Colonic mucosa (tissue), 4 donors: ENCODE measurements at regions not wholly inside any gene's neighbourhood (a gene's known extent, or its start where the extent isn't known, plus 50 kb on each side); places are given as distances from the start of the nearest gene placed in this dataset.

Experiments used
- DNase-seq: peaks from one replicate; pipeline ENCODE4 v3.0.0-alpha.2; 2020
- H3K27ac ChIP-seq: fragments of 200-600 bp; one replicate; pipeline ENCODE4 v1.8.0; 2021
- H3K27me3 ChIP-seq: fragments of 200-600 bp; one replicate; pipeline ENCODE4 v1.8.0; 2021
- H3K36me3 ChIP-seq: fragments of 200-600 bp; one replicate; pipeline ENCODE4 v1.8.0; 2021
- H3K4me1 ChIP-seq: fragments of 200-600 bp; one replicate; pipeline ENCODE4 v1.8.0; 2021; ENCODE audit warnings: mild to moderate bottlenecking
- H3K4me3 ChIP-seq: fragments of 200-600 bp; one replicate; pipeline ENCODE4 v1.8.0; 2021
- H3K9ac ChIP-seq, 2 donors: one replicate each; pipeline ENCODE4 v1.7.0; 2013; ENCODE audit warnings: control low read depth in 2 of 2, low read depth in 2 of 2, low read length in 2 of 2
- H3K9me3 ChIP-seq: fragments of 200-600 bp; one replicate; pipeline ENCODE4 v1.8.0; 2021
- intact Hi-C: fragments of 100-400 bp; cut with DNase I; formaldehyde crosslinking; loops from one replicate; pipeline ENCODE4 v1.14.1; 2022
- TF ChIP-seq, protein P1 (sequence below): fragments of 200-600 bp; IDR thresholded peaks from one replicate; pipeline ENCODE4 v1.8.0; 2022; ENCODE audit warnings: antibody characterized with exemption, mild to moderate bottlenecking
- donor health status: healthy.
- donor health status: DM: no; HTN: no; CAD: no.
- donor health status: DM: no; HTN: no; CAD: no.

- Histone ChIP-seq H3K27ac (peak overlapping the region; percentile 7), H3K9ac (peak overlapping the region in 1 of 2 donors; percentile 26), H3K9me3 (no peaks in the 10 kb centered on the region), H3K4me3 (no peak overlapping the region), H3K27me3 (no peaks in the 10 kb centered on the region), H3K36me3 (no peaks in the 10 kb centered on the region), H3K4me1 (no peaks in the 10 kb centered on the region)
- TF ChIP-seq, protein P1, sequence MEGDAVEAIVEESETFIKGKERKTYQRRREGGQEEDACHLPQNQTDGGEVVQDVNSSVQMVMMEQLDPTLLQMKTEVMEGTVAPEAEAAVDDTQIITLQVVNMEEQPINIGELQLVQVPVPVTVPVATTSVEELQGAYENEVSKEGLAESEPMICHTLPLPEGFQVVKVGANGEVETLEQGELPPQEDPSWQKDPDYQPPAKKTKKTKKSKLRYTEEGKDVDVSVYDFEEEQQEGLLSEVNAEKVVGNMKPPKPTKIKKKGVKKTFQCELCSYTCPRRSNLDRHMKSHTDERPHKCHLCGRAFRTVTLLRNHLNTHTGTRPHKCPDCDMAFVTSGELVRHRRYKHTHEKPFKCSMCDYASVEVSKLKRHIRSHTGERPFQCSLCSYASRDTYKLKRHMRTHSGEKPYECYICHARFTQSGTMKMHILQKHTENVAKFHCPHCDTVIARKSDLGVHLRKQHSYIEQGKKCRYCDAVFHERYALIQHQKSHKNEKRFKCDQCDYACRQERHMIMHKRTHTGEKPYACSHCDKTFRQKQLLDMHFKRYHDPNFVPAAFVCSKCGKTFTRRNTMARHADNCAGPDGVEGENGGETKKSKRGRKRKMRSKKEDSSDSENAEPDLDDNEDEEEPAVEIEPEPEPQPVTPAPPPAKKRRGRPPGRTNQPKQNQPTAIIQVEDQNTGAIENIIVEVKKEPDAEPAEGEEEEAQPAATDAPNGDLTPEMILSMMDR = no peak
- DNase-seq = no peak
- intact Hi-C loops = no loop called here
Observed at GRCh38 chr1:67618285-67619018, 66.5 kb upstream of the GADD45A start.

DNA sequence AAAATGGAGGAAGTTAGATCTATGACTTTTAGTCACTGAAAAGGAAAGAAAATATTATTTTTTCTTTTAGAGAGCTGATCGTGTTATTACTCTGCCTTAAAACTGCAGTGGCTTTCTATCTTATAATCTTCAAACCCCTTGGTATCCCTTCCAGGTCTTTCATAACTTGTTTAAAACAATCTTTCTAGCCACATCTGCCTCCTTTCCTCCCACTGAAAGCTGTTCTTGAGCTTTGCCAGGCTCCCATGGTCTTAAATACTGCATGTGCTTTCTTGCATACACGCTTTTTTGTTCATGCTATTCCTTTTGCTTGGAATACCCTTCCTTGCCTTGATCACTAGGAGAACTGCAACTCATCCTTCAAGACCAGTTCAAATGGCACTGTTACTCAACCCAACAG, 65.9 kb upstream of the GADD45A start:
- Histone ChIP-seq H3K4me1 (no peaks in the 10 kb centered on the region), H3K9me3 (no peaks in the 10 kb centered on the region), H3K4me3 (no peak overlapping the region), H3K9ac (no peak overlapping the region), H3K27me3 (no peaks in the 10 kb centered on the region), H3K27ac (peak overlapping the region; percentile 7), H3K36me3 (no peaks in the 10 kb centered on the region)
- intact Hi-C loops = no loop called here
- DNase-seq = no peak
- TF ChIP-seq, protein P1 = no peak

- no peak for DNase-seq
- no peak overlapping the region for H3K27ac ChIP-seq
- no peaks in the 10 kb centered on the region for H3K4me1 ChIP-seq
- no peaks in the 10 kb centered on the region for H3K9me3 ChIP-seq
- no peak overlapping the region for H3K9ac ChIP-seq
- H3K27me3 ChIP-seq = no peaks in the 10 kb centered on the region
- intact Hi-C loops = loop anchor here (10.0 kb wide), 1 partner anchor 49 kb away; no protein-coding TSS in a partner anchor
- TF ChIP-seq, protein P1 = no peak
- H3K36me3 ChIP-seq = no peaks in the 10 kb centered on the region
- H3K4me3 ChIP-seq = no peak overlapping the region
Observed at GRCh38 chr1:67623906-67624305, 61.1 kb upstream of the GADD45A start.

- no peaks in the 10 kb centered on the region for H3K36me3 ChIP-seq
- H3K9ac ChIP-seq = no peak overlapping the region
- no peak overlapping the region for H3K27ac ChIP-seq
- H3K9me3 ChIP-seq = no peaks in the 10 kb centered on the region
- no peak overlapping the region for H3K4me3 ChIP-seq
- TF ChIP-seq, protein P1 = no peak
- no peaks in the 10 kb centered on the region for H3K4me1 ChIP-seq
- DNase-seq = no peak
- no peaks in the 10 kb centered on the region for H3K27me3 ChIP-seq
- intact Hi-C loops = loop anchor here (10.0 kb wide), 1 partner anchor 50 kb away; no protein-coding TSS in a partner anchor
Observed at GRCh38 chr1:67624680-67625079, 60.3 kb upstream of the GADD45A start.

GRCh38 chr1:67626090-67626860, 58.7 kb upstream of the GADD45A start:
- intact Hi-C loops = loop anchor here (10.0 kb wide), 1 partner anchor 51 kb away; no protein-coding TSS in a partner anchor
- TF ChIP-seq, protein P1 = no peak
- H3K9me3 ChIP-seq = no peaks in the 10 kb centered on the region
- DNase-seq = no peak
- H3K4me3 ChIP-seq = no peak overlapping the region
- no peaks in the 10 kb centered on the region for H3K27me3 ChIP-seq
- no peak overlapping the region for H3K27ac ChIP-seq
- no peaks in the 10 kb centered on the region for H3K4me1 ChIP-seq
- H3K36me3 ChIP-seq = no peaks in the 10 kb centered on the region
- H3K9ac ChIP-seq = no peak overlapping the region
